ENCODE measurements at regions not wholly inside any gene's neighbourhood (a gene's known extent, or its start where the extent isn't known, plus 50 kb on each side); places are given as distances from the start of the nearest gene placed in this dataset.
"Not testable (repeated sequence)": the region's sequence is repeated elsewhere in the genome, so short reads cannot be mapped to it uniquely, and the experiment has no call there.

- no peak for DNase-seq (ENCODE audit: low read depth in 2 of 2)
These were observed 243.8 kb downstream of the DNAJB9 start for GRCh38 chr7:108813251-108814014.

- no peak for DNase-seq (ENCODE audit: low read depth in 2 of 2)
These were observed 246.1 kb downstream of the DNAJB9 start for GRCh38 chr7:108815815-108816214.

- DNase-seq (ENCODE audit: low read depth in 2 of 2) = no peak
These were observed 249.1 kb downstream of the DNAJB9 start for GRCh38 chr7:108818742-108819141.

GRCh38 chr7:108824840-108825580 is 255.3 kb downstream of the DNAJB9 start:
- DNase-seq (ENCODE audit: low read depth in 2 of 2) = no peak

- no peak for DNase-seq (ENCODE audit: low read depth in 2 of 2)
These were observed 255.9 kb downstream of the DNAJB9 start for GRCh38 chr7:108825581-108825909.

- no peak for DNase-seq (ENCODE audit: low read depth in 2 of 2)
These were observed 266.6 kb downstream of the DNAJB9 start for GRCh38 chr7:108836256-108836655.

- DNase-seq (ENCODE audit: low read depth in 2 of 2) = no peak
These were observed 268.5 kb downstream of the DNAJB9 start for GRCh38 chr7:108838198-108838597.

- DNase-seq (ENCODE audit: low read depth in 2 of 2) = no peak
These were observed 269.4 kb downstream of the DNAJB9 start for GRCh38 chr7:108839076-108839475.

GRCh38 chr7:108845951-108846350 is 276.3 kb downstream of the DNAJB9 start:
- DNase-seq (ENCODE audit: low read depth in 2 of 2) = no peak

- DNase-seq (ENCODE audit: low read depth in 2 of 2) = no peak
These were observed 276.8 kb downstream of the DNAJB9 start for GRCh38 chr7:108846471-108846870.

- DNase-seq (ENCODE audit: low read depth in 2 of 2) = no peak
These were observed 278.8 kb downstream of the DNAJB9 start for GRCh38 chr7:108848486-108848885.

GRCh38 chr7:108860615-108861014 is 290.9 kb downstream of the DNAJB9 start:
- no peak for DNase-seq (ENCODE audit: low read depth in 2 of 2)

- no peak for DNase-seq (ENCODE audit: low read depth in 2 of 2)
These were observed 291.4 kb downstream of the DNAJB9 start for GRCh38 chr7:108861071-108861470.

- no peak for DNase-seq (ENCODE audit: low read depth in 2 of 2)
These were observed 293.7 kb downstream of the DNAJB9 start for GRCh38 chr7:108863227-108863848.

- no peak for DNase-seq (ENCODE audit: low read depth in 2 of 2)
These were observed 299.4 kb downstream of the DNAJB9 start for GRCh38 chr7:108869070-108869469.

GRCh38 chr7:108875139-108875538 is 305.5 kb downstream of the DNAJB9 start:
- peak in 1 of 2 donors; percentile 13 for DNase-seq (ENCODE audit: low read depth in 2 of 2)

- DNase-seq (ENCODE audit: low read depth in 2 of 2) = no peak
These were observed 321.2 kb downstream of the DNAJB9 start for GRCh38 chr7:108890862-108891261.

GRCh38 chr7:108908456-108908855 is 338.8 kb downstream of the DNAJB9 start:
- DNase-seq (ENCODE audit: low read depth in 2 of 2) = no peak

GRCh38 chr7:108911016-108911415 is 341.3 kb downstream of the DNAJB9 start:
- no peak for DNase-seq (ENCODE audit: low read depth in 2 of 2)

- DNase-seq (ENCODE audit: low read depth in 2 of 2) = no peak
These were observed 350.8 kb downstream of the DNAJB9 start for GRCh38 chr7:108920490-108920889.

- not testable (repeated sequence) for DNase-seq (ENCODE audit: low read depth in 2 of 2)
These were observed 373.4 kb downstream of the DNAJB9 start for GRCh38 chr7:108943048-108943447.

- no peak for DNase-seq (ENCODE audit: low read depth in 2 of 2)
These were observed 377.9 kb downstream of the DNAJB9 start for GRCh38 chr7:108947526-108947925.

- no peak for DNase-seq (ENCODE audit: low read depth in 2 of 2)
These were observed 402.3 kb downstream of the DNAJB9 start for GRCh38 chr7:108972004-108972403.
